ENCODE measurements at regions not wholly inside any gene's neighbourhood (a gene's known extent, or its start where the extent isn't known, plus 50 kb on each side); places are given as distances from the start of the nearest gene placed in this dataset.

GRCh38 chr6:1516742-1517520, 92.8 kb upstream of the FOXC1 start:
- no peak for DNase-seq

- DNase-seq = no peak
Observed at GRCh38 chr6:1518855-1519254, 90.9 kb upstream of the FOXC1 start.

- no peak for DNase-seq
Observed at GRCh38 chr6:1519597-1519996, 90.1 kb upstream of the FOXC1 start.

GRCh38 chr6:1522779-1523178, 86.9 kb upstream of the FOXC1 start:
- DNase-seq = no peak

GRCh38 chr6:1524040-1524480, 85.7 kb upstream of the FOXC1 start:
- peak; percentile 59 for DNase-seq

- DNase-seq = no peak
Observed at GRCh38 chr6:1525364-1526038, 84.2 kb upstream of the FOXC1 start.

DNA sequence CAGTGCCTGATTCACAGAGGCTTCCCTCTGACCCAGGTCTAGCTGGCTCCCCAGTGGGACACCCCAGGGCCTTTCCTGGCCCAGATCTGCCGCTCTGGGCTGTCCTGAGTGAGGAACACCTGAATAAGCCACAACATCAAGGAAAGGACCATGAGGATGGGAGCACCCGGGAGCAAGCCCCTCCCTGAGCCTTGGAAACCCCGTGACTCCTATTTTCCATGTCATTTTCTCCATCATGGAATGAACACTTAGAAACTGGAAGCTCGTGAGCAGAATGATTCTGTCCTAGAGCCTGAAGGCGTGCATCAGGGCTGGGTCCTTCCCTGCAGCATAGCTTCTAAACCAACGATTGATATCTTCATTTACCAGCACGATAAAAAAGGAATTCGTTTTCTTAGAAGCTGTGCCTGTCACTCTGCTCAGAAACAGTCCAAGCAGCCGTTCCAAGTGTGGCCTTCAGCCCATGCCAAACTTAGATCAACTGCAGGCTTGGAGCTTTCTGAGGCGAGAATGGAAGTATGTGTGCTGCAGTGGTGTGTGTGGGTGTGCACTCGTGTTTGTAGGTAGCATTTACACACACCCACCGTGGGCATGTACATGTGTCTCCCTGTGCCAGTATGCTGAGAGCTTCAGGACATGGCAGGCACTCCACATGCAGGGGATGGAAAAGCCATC, 83.2 kb upstream of the FOXC1 start:
- DNase-seq = no peak

DNA sequence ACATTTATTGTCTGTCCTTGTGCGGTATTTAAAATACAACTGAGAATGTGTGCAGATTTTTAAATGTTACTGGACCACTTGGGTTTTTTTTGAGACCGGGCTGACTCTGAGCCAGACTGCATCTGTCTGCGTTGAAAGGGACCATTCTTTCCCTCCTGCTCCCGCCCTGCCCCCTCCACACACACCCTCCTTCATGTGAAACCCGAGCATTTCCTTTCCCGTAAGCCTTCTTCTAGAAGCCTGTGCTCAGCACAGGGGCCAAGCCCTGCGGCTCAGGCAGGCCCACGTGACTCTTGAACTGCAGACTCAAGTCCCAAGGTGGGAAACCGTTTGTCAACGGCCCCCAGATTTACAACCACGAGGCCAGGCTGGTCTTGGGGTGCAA, 82.7 kb upstream of the FOXC1 start:
- DNase-seq = no peak

DNA sequence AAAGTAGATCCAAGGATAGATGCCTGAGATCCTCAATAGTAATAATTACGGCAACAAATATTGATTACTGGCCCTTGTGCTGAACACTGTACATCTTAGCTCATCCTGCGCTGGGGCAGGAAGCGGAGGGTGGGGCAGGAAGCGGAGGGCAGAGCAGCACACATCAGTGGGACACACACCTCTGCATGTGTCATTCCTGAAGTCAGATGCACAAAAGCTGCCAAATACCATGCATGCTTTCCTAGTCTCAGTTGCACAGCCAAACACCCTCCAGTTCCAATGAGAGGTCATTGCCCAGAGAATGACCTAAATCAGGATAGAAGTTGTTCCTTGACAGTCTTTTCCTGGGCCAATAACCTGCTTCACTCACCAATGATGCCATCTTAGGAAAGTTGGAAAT, 74.4 kb upstream of the FOXC1 start:
- no peak for DNase-seq

DNA sequence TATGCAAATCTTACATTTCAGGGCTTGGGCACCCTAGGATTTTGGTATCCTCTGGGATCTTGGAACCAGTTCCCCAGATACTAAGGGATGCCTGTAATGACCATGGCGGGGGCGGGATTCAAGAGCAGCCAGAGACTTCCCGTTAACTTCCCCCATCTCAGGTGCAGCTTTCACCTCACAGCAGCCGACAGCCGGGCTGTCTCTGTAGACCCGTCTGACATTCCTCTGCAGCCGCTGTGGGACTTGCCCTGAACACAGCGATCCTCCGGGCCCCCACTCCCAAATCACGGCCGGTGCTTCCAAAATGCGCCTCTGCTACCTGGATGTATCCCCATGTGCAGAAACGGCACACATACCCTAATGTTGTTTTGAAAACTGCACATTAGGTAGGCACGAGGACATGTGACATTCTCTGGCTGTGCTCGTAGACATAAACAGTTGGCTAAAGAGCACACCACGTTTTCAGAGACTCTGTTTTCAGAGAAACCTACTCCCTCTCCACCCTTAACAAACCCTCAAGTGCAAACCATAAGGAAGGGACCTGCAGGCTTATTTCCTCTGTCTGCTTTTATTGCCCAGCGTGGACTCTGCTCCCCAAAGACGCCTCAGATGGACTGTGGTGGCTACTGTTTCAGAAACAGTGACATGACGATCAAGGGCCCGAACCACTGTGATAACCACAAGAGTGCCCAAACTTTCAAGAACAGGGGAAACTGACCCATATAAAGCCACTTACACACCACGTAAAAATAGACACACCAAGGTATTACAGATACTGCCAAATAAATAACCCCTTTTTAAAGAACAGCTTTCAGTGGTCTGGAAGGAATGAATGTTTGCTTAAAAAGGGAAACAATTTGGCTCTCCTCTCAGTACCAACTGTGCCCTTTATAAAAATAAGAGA, 72.9 kb upstream of the FOXC1 start:
- no peak for DNase-seq

GRCh38 chr6:1538369-1538768, 71.3 kb upstream of the FOXC1 start:
- DNase-seq = no peak

- DNase-seq = no peak
Observed at GRCh38 chr6:1538810-1539478, 70.8 kb upstream of the FOXC1 start.

- no peak for DNase-seq
Observed at GRCh38 chr6:1540864-1541521, 68.7 kb upstream of the FOXC1 start.

DNA sequence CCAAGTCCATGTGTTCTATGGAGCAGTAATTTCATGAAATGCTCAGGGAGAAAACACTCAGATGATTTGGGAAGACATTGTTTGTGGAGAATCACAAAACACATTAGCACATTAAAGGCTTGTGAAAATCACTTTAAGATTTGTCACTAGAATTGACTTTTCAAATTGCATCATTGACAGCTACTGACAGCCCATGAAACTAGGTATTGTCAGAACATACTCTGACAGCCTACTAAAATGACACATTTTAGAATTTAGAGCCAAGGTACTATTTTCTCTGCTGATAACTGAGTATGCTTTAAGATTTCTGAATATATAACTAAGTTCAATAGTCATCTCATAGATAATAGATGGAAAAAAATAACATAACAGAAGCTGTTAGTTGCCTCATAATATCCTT, 67.4 kb upstream of the FOXC1 start:
- DNase-seq = no peak

DNA sequence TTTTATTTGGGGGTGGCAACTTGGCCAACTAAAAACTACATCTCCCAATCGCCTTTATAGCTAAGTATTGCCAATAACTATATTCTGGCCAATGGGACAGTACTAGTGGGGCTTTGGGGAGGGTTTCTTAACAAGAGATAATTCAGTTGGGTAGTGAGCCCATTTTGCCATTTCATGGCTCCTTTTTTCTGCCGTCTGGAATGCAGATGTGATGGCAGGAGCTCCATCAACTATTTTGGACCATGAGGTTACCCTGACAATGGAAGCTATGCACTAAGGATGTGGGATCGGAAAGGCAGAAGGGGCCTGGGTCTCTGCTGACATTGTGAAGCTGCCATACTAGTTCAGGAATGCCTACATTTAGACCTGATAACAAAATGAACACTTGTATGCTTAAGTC, 67.0 kb upstream of the FOXC1 start:
- DNase-seq = no peak

DNA sequence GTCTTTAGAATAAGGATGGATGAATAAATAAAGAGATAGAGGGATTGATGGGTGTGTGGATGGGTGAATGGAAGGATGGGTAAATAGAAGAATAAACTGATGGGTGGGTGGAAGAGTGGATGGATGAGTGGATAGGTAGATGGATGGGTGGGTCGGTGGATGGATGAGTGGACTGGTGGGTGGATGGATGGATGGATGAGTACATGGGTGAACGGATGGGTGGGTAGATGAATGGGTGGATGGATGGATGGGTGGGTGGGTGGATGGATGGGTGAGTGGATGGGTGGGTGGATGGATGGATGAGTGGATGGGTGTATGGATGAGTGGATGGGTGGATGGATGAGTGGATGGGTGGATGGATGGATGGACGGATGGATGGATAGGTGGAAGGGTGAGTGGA, 65.7 kb upstream of the FOXC1 start:
- no peak for DNase-seq

DNA sequence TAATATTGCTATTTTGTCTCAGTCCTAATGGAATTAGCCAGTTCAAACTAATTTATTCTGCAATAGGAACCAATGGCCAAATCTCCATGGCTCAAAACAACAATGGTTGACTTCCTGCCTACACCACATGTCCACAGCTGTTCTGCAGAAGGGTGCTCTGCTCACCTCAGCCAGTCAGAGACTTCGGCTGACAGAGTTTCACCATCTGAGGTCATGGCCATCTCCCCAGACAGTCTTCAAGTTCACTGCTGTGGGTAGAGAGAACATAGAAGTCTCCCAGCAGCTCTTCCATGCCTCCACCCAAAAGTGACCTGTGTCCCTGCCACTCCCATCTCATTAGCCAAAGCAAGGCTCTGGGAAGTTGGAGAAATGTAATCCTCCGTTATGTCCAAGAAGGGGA, 65.1 kb upstream of the FOXC1 start:
- no peak for DNase-seq

- DNase-seq = no peak
Observed at GRCh38 chr6:1545654-1546053, 64.1 kb upstream of the FOXC1 start.

- DNase-seq = no peak
Observed at GRCh38 chr6:1547785-1548184, 61.9 kb upstream of the FOXC1 start.

DNA sequence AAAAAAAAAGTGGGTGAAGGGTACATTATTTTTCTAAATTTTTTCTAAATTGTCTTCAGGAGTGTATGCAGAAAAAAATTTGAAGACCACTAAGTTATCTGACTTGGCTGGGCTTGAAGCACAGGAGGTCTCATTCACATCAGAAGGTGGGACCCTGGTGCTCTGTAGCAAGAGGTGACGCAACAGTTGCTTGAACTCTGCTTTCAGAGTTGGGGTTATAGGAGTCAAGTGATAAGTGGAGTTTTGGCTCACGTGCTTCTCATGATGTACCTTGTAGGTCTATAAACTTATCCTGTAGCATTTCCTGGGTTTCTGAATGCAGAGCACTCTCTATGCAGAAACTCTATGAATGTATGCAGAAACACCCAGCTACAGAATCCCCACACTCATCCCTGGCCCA, 58.5 kb upstream of the FOXC1 start:
- DNase-seq = no peak

DNA sequence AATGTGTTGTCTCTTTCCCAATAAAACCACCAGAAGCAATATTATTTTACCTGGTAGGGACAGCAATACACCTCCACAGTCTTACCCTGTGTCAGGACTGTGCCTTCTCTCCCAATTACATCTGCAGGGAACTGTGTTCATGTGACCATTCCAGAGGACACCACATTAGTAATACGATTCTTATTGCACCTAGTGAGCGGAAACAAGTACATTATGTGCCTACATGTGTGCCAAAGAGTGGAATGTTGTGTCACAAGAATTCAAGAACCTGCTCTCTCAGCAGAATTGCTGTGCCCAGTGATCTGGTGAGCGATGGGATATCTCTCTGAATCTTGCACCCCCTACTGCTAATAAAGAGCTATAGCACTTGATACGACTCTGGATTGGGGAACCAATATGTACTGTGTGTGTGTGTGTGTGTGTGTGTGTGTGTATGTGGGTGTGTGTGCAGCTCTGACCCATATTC, 57.4 kb upstream of the FOXC1 start:
- DNase-seq = peak; percentile 7

GRCh38 chr6:1553562-1554083, 56.1 kb upstream of the FOXC1 start:
- no peak for DNase-seq
